Trophoblast cell (in vitro differentiated cells and primary cell): ENCODE measurements at regions not wholly inside any gene's neighbourhood (a gene's known extent, or its start where the extent isn't known, plus 50 kb on each side); places are given as distances from the start of the nearest gene placed in this dataset.

Experiments used
- DNase-seq, 2 donors: peaks; one replicate each; pipeline ENCODE4 v3.0.0-alpha.2; 2016
- H2AFZ ChIP-seq: 2 replicates; pipeline ENCODE4 v1.6.1; 2013; ENCODE audit warnings: low read length, moderate library complexity, mild to moderate bottlenecking; ENCODE audit not compliant: insufficient read depth, poor library complexity
- H2AK5ac ChIP-seq: 2 replicates; pipeline ENCODE4 v1.6.1; 2013; ENCODE audit warnings: mild to moderate bottlenecking, low read length
- H2BK120ac ChIP-seq: 2 replicates; pipeline ENCODE4 v1.6.1; 2013; ENCODE audit warnings: low read length, mild to moderate bottlenecking, moderate library complexity; ENCODE audit not compliant: insufficient read depth, poor library complexity
- H2BK12ac ChIP-seq: 2 replicates; pipeline ENCODE4 v1.6.1; 2013; ENCODE audit warnings: mild to moderate bottlenecking, low read length, moderate library complexity
- H2BK5ac ChIP-seq: 2 replicates; pipeline ENCODE4 v1.6.1; 2013; ENCODE audit warnings: low read length, low read depth, moderate library complexity, mild to moderate bottlenecking; ENCODE audit not compliant: poor library complexity
- H3K14ac ChIP-seq: 2 replicates; pipeline ENCODE4 v1.6.1; 2013; ENCODE audit warnings: mild to moderate bottlenecking, low read length
- H3K18ac ChIP-seq: 2 replicates; pipeline ENCODE4 v1.6.1; 2013; ENCODE audit warnings: mild to moderate bottlenecking, low read length
- H3K23ac ChIP-seq: 2 replicates; pipeline ENCODE4 v1.6.1; 2013; ENCODE audit warnings: low read length
- H3K27ac ChIP-seq: 2 replicates; pipeline ENCODE4 v1.5.1; 2013; ENCODE audit warnings: low read depth, mild to moderate bottlenecking, inconsistent platforms, low read length, moderate library complexity
- H3K27me3 ChIP-seq: 2 replicates; pipeline ENCODE4 v1.6.1; 2013; ENCODE audit warnings: inconsistent platforms, mild to moderate bottlenecking, low read length, moderate library complexity; ENCODE audit not compliant: insufficient read depth
- H3K36me3 ChIP-seq, 2 experiments: 1 replicate in 1 of 2; 2 replicates in 1 of 2; pipeline ENCODE4 v1.6.1; 2013; ENCODE audit warnings: low read length in 2 of 2, mild to moderate bottlenecking in 2 of 2, moderate library complexity in 1 of 2; ENCODE audit not compliant: insufficient read depth in 2 of 2, control insufficient read depth in 1 of 2
- H3K4ac ChIP-seq: 2 replicates; pipeline ENCODE4 v1.6.1; 2013; ENCODE audit warnings: low read depth, mild to moderate bottlenecking, low read length, moderate library complexity
- H3K4me1 ChIP-seq, 2 experiments: 1 replicate in 1 of 2; 2 replicates in 1 of 2; pipeline ENCODE4 v1.6.1; 2013; ENCODE audit warnings: low read length in 2 of 2, mild to moderate bottlenecking in 2 of 2, moderate library complexity in 1 of 2; ENCODE audit not compliant: insufficient read depth in 2 of 2, control insufficient read depth in 1 of 2
- H3K4me2 ChIP-seq: 2 replicates; pipeline ENCODE4 v1.6.1; 2013; ENCODE audit warnings: inconsistent platforms, mild to moderate bottlenecking, low read length, moderate library complexity
- H3K4me3 ChIP-seq: 2 replicates; pipeline ENCODE4 v1.5.1; 2013; ENCODE audit warnings: mild to moderate bottlenecking, low read depth, low read length, inconsistent platforms
- H3K79me1 ChIP-seq: one replicate; pipeline ENCODE4 v1.6.1; 2013; ENCODE audit warnings: low read length
- H3K79me2 ChIP-seq: 2 replicates; pipeline ENCODE4 v1.6.1; 2013; ENCODE audit warnings: low read length, mild to moderate bottlenecking; ENCODE audit not compliant: control insufficient read depth, insufficient read depth, poor library complexity
- H3K9ac ChIP-seq: 2 replicates; pipeline ENCODE4 v1.6.1; 2013; ENCODE audit warnings: mild to moderate bottlenecking, low read length
- H3K9me3 ChIP-seq: 2 replicates; pipeline ENCODE4 v1.6.1; 2013; ENCODE audit warnings: low read depth, mild to moderate bottlenecking, control low read depth, inconsistent platforms, low read length; ENCODE audit not compliant: insufficient read depth
- H4K12ac ChIP-seq: 2 replicates; pipeline ENCODE4 v1.6.1; 2013; ENCODE audit warnings: low read depth, mild to moderate bottlenecking, low read length, moderate library complexity
- H4K8ac ChIP-seq: 2 replicates; pipeline ENCODE4 v1.6.1; 2013; ENCODE audit warnings: low read depth, mild to moderate bottlenecking, low read length, moderate library complexity
- H4K91ac ChIP-seq: one replicate; pipeline ENCODE4 v1.6.1; 2013; ENCODE audit warnings: low read depth, mild to moderate bottlenecking, low read length, moderate library complexity
- WGBS: extraction: QIAGEN DNeasy Blood & Tissue Kit; methylation state at CpG from one replicate; pipeline ENCODE4 v1.1.7; 2013; ENCODE audit warnings: missing lambda C conversion rate; ENCODE audit not compliant: insufficient read length, insufficient coverage; ENCODE audit errors: extremely low coverage; 5-methylcytosine and 5-hydroxymethylcytosine counted together

GRCh38 chr2:6506859-6507258 lies 358.8 kb downstream of the CMPK2 start:
- whole genome bisulfite sequencing, result no CpG with 5 or more reads among the region's 6 CpGs
- no peak overlapping the region for H2BK5ac ChIP-seq

GRCh38 chr2:6510532-6510931 lies 355.2 kb downstream of the CMPK2 start:
- Histone ChIP-seq H4K91ac (no peak overlapping the region), H4K8ac (no peak overlapping the region)
- no CpG with 5 or more reads among the region's 1 CpG for WGBS

More at GRCh38 chr2:6506859-6507258, 358.8 kb downstream of the CMPK2 start:
- H3K4me3 ChIP-seq, result no peak overlapping the region
- no peak overlapping the region for H3K4ac ChIP-seq
- no peak overlapping the region for H2AK5ac ChIP-seq
- no peak overlapping the region for H4K8ac ChIP-seq
- no peak overlapping the region for H3K9ac ChIP-seq
- no peak for DNase-seq
- no peak overlapping the region for H3K23ac ChIP-seq
- no peak overlapping the region for H4K12ac ChIP-seq
- H3K79me1 ChIP-seq, result no peaks in the 10 kb centered on the region
- H2BK120ac ChIP-seq, result no peak overlapping the region
- no peak overlapping the region for H3K18ac ChIP-seq
- H3K9me3 ChIP-seq, result no peaks in the 10 kb centered on the region
- H4K91ac ChIP-seq, result no peak overlapping the region
- H3K79me2 ChIP-seq, result no peaks in the 10 kb centered on the region
- H3K27ac ChIP-seq, result no peak overlapping the region
- H3K36me3 ChIP-seq, result no peaks in the 10 kb centered on the region
- H2BK12ac ChIP-seq, result no peak overlapping the region
- no peak overlapping the region for H2AFZ ChIP-seq
- H3K27me3 ChIP-seq, result no peaks in the 10 kb centered on the region
- no peak overlapping the region for H3K14ac ChIP-seq
- peaks cover 5 to 11% of the 10 kb centered on the region in 2 experiments for H3K4me1 ChIP-seq
- H3K4me2 ChIP-seq, result no peak overlapping the region

GRCh38 chr2:6512589-6512988 lies 353.1 kb downstream of the CMPK2 start:
- Histone ChIP-seq H2AFZ (no peak overlapping the region), H3K18ac (no peak overlapping the region), H3K27ac (no peak overlapping the region), H2AK5ac (no peak overlapping the region), H2BK5ac (no peak overlapping the region), H4K8ac (no peak overlapping the region), H2BK120ac (no peak overlapping the region), H4K91ac (no peak overlapping the region), H3K4me1 (no peaks in the 10 kb centered on the region), H4K12ac (no peak overlapping the region), H3K23ac (no peak overlapping the region), H3K79me2 (no peaks in the 10 kb centered on the region), H3K4me2 (no peak overlapping the region), H3K4me3 (no peak overlapping the region), H3K14ac (no peak overlapping the region), H3K9me3 (no peaks in the 10 kb centered on the region), H3K79me1 (no peaks in the 10 kb centered on the region), H3K9ac (no peak overlapping the region), H3K4ac (no peak overlapping the region), H2BK12ac (no peak overlapping the region), H3K36me3 (no peaks in the 10 kb centered on the region), H3K27me3 (no peaks in the 10 kb centered on the region)
- WGBS, result no CpG with 5 or more reads among the region's 2 CpGs
- no peak for DNase-seq

More at GRCh38 chr2:6510532-6510931, 355.2 kb downstream of the CMPK2 start:
- Histone ChIP-seq H2AK5ac (no peak overlapping the region), H2BK120ac (no peak overlapping the region), H3K36me3 (no peaks in the 10 kb centered on the region), H4K12ac (no peak overlapping the region), H2BK5ac (no peak overlapping the region), H3K4me1 (peaks cover 5 to 11% of the 10 kb centered on the region in 2 experiments), H3K14ac (no peak overlapping the region), H3K27ac (no peak overlapping the region), H3K4me3 (no peak overlapping the region), H2BK12ac (no peak overlapping the region), H3K9me3 (no peaks in the 10 kb centered on the region), H3K4ac (no peak overlapping the region), H3K9ac (no peak overlapping the region), H3K79me2 (no peaks in the 10 kb centered on the region), H3K23ac (no peak overlapping the region), H3K18ac (no peak overlapping the region), H3K27me3 (no peaks in the 10 kb centered on the region), H2AFZ (no peak overlapping the region), H3K4me2 (no peak overlapping the region), H3K79me1 (no peaks in the 10 kb centered on the region)
- no peak for DNase-seq

GRCh38 chr2:6516674-6517073 lies 349.0 kb downstream of the CMPK2 start:
- no peak overlapping the region for H2AK5ac ChIP-seq
- H2BK120ac ChIP-seq, result no peak overlapping the region
- no peak overlapping the region for H2AFZ ChIP-seq
- H3K27ac ChIP-seq, result no peak overlapping the region
- H3K9ac ChIP-seq, result peak overlapping the region; percentile 7
- H2BK5ac ChIP-seq, result no peak overlapping the region
- no peaks in the 10 kb centered on the region for H3K9me3 ChIP-seq
- H4K91ac ChIP-seq, result no peak overlapping the region
- no peak overlapping the region for H3K4me2 ChIP-seq
- H3K27me3 ChIP-seq, result no peaks in the 10 kb centered on the region
- no peaks in the 10 kb centered on the region for H3K79me2 ChIP-seq
- no peak overlapping the region for H3K23ac ChIP-seq
- WGBS, result no CpG with 5 or more reads among the region's 6 CpGs
- no peak overlapping the region for H3K18ac ChIP-seq
- no peak overlapping the region for H3K14ac ChIP-seq
- DNase-seq, result no peak
- H3K79me1 ChIP-seq, result no peaks in the 10 kb centered on the region
- no peaks in the 10 kb centered on the region for H3K36me3 ChIP-seq
- H4K8ac ChIP-seq, result no peak overlapping the region
- H3K4me3 ChIP-seq, result no peak overlapping the region
- H3K4me1 ChIP-seq, result no peaks in the 10 kb centered on the region
- H2BK12ac ChIP-seq, result no peak overlapping the region
- no peak overlapping the region for H3K4ac ChIP-seq
- H4K12ac ChIP-seq, result no peak overlapping the region
